ENCODE measurements at regions not wholly inside any gene's neighbourhood (a gene's known extent, or its start where the extent isn't known, plus 50 kb on each side); places are given as distances from the start of the nearest gene placed in this dataset.

DNA sequence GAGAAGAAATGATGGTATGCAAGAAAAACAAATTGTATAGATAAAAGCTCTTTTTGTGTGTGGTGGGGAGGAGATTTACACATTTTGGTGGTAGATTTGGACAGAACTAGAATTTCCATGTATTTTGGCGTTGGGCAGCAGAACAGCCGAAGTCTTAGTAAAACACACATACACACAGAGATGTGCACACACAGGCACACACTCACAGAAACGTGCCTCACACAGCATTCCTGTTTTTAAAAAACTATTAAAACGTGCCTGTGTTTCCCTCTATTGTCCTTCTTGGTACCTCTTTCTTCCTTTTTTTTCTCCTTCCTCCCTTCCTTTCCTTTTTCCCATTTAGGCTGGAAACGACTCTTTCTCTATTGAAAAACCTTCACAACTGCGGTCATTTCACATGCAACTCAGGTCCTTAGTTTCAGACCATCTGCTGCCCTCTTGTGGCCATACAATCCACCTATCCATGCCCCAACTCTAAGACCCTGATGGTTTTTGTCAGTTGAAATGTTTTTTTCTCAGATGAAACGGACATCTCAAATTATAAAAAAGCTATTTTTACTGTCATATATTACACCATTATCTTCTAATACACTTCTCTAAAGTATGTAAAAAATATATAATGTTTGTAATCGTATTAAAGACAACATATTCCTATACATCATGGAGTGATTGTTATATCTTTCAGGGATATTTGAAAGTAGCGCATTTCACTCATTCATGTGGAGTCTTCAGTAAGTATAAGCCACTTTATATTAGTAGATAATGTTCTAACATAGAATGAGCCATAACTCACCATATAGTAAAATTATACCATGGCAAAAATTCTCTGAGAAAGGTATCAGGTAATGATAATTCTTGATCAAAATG is 386.7 kb upstream of the NOVA1 start:
- Histone ChIP-seq H4K20me1 (ENCODE audit: insufficient read depth, low read length) (no peaks in the 10 kb centered on the region), H3K79me2 (ENCODE audit: insufficient read depth, low read length) (no peaks in the 10 kb centered on the region), H3K9me3 (ENCODE audit: insufficient read depth, low read depth, low read length) (no peaks in the 10 kb centered on the region), H3K36me3 (ENCODE audit: insufficient read depth, low read length) (no peaks in the 10 kb centered on the region), H3K27ac (ENCODE audit: low read depth, low read length) (no peak overlapping the region), H3K9ac (ENCODE audit: low read length) (no peak overlapping the region), H3K4me2 (ENCODE audit: low read length) (peak overlapping the region; percentile 75), H3K4me1 (ENCODE audit: insufficient read depth, low read length) (no peaks in the 10 kb centered on the region), H2AFZ (ENCODE audit: low read depth, low read length) (peak overlapping the region; percentile 37), H3K27me3 (ENCODE audit: insufficient read depth, low read length) (no peaks in the 10 kb centered on the region), H3K4me3 (ENCODE audit: insufficient read depth, low read depth, low read length) (peak overlapping the region; percentile 22)
- TF ChIP-seq, protein P1, sequence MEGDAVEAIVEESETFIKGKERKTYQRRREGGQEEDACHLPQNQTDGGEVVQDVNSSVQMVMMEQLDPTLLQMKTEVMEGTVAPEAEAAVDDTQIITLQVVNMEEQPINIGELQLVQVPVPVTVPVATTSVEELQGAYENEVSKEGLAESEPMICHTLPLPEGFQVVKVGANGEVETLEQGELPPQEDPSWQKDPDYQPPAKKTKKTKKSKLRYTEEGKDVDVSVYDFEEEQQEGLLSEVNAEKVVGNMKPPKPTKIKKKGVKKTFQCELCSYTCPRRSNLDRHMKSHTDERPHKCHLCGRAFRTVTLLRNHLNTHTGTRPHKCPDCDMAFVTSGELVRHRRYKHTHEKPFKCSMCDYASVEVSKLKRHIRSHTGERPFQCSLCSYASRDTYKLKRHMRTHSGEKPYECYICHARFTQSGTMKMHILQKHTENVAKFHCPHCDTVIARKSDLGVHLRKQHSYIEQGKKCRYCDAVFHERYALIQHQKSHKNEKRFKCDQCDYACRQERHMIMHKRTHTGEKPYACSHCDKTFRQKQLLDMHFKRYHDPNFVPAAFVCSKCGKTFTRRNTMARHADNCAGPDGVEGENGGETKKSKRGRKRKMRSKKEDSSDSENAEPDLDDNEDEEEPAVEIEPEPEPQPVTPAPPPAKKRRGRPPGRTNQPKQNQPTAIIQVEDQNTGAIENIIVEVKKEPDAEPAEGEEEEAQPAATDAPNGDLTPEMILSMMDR (IDR thresholded peaks at IDR 0.05; ENCODE audit: insufficient read depth, low read depth, low read length) = peak; percentile 80
- TF ChIP-seq EZH2 (IDR thresholded peaks at IDR 0.05; ENCODE audit: insufficient read depth, low read length) = no peak
- H3K9me3 Mint-ChIP-seq (ENCODE audit: unreplicated experiment) = no peaks in the 10 kb centered on the region
- peaks cover 2% of the 10 kb centered on the region for H3K27me3 Mint-ChIP-seq (ENCODE audit: low read depth, unreplicated experiment)
- H3K27ac Mint-ChIP-seq (ENCODE audit: unreplicated experiment) = no peak overlapping the region
- no peaks in the 10 kb centered on the region for H3K4me1 Mint-ChIP-seq (ENCODE audit: low read depth, unreplicated experiment)
- no peak for FAIRE-seq
- H3K36me3 Mint-ChIP-seq (ENCODE audit: low read depth, unreplicated experiment) = no peaks in the 10 kb centered on the region
- DNase-seq (ENCODE audit: low read depth) = peak; percentile 30
- no peak overlapping the region for H3K4me3 Mint-ChIP-seq (ENCODE audit: unreplicated experiment)

DNA sequence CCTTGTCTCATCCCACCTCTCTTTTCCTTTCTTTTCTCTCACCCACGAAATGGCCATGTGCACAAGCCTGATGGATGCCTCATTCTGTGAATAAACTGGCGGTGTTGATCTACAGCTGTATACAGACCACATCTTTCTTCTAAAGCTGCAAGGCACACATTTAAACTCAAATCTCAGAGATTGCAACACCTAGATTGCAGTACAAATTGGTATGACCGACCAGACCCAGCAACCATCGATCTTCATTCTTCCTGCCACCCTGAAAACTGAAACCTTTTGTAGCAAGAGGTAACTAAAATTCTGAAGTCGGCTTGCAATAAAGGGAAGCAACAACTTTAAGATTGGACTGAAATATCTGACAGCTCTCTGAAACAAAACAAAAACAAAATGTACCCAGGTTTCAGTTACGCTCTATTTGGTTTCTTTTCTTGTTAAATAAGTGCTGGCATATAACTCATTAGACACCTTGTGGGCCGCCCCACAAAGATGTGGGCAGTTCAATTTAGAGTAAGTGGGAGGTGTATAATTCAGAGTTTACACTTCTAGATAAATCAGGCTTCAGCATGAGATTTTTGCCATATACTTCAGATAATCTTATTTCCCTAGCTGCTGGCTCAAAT is 390.0 kb upstream of the NOVA1 start:
- DNase-seq (ENCODE audit: low read depth) = no peak

More for the DNA sequence above, 390.0 kb upstream of the NOVA1 start:
- no peak overlapping the region for H3K27ac ChIP-seq (ENCODE audit: low read depth, low read length)
- H3K36me3 Mint-ChIP-seq (ENCODE audit: low read depth, unreplicated experiment) = no peaks in the 10 kb centered on the region
- H3K4me3 ChIP-seq (ENCODE audit: insufficient read depth, low read depth, low read length) = no peak overlapping the region
- H3K27me3 ChIP-seq (ENCODE audit: insufficient read depth, low read length) = no peaks in the 10 kb centered on the region
- H2AFZ ChIP-seq (ENCODE audit: low read depth, low read length) = no peak overlapping the region
- no peak overlapping the region for H3K27ac Mint-ChIP-seq (ENCODE audit: unreplicated experiment)
- no peak for FAIRE-seq
- H3K9me3 Mint-ChIP-seq (ENCODE audit: unreplicated experiment) = no peaks in the 10 kb centered on the region
- H3K36me3 ChIP-seq (ENCODE audit: insufficient read depth, low read length) = no peaks in the 10 kb centered on the region
- H3K4me1 Mint-ChIP-seq (ENCODE audit: low read depth, unreplicated experiment) = no peaks in the 10 kb centered on the region
- no peaks in the 10 kb centered on the region for H3K9me3 ChIP-seq (ENCODE audit: insufficient read depth, low read depth, low read length)
- no peak overlapping the region for H3K9ac ChIP-seq (ENCODE audit: low read length)
- no peaks in the 10 kb centered on the region for H3K4me1 ChIP-seq (ENCODE audit: insufficient read depth, low read length)
- no peak overlapping the region for H3K4me3 Mint-ChIP-seq (ENCODE audit: unreplicated experiment)
- no peaks in the 10 kb centered on the region for H3K27me3 Mint-ChIP-seq (ENCODE audit: low read depth, unreplicated experiment)
- TF ChIP-seq EZH2 (IDR thresholded peaks at IDR 0.05; ENCODE audit: insufficient read depth, low read length) = no peak
- TF ChIP-seq, protein P1 (IDR thresholded peaks at IDR 0.05; ENCODE audit: insufficient read depth, low read depth, low read length) = no peak
- H3K4me2 ChIP-seq (ENCODE audit: low read length) = no peak overlapping the region
- H3K79me2 ChIP-seq (ENCODE audit: insufficient read depth, low read length) = no peaks in the 10 kb centered on the region
- no peaks in the 10 kb centered on the region for H4K20me1 ChIP-seq (ENCODE audit: insufficient read depth, low read length)
